ENCODE measurements at regions not wholly inside any gene's neighbourhood (a gene's known extent, or its start where the extent isn't known, plus 50 kb on each side); places are given as distances from the start of the nearest gene placed in this dataset.

GRCh38 chr6:114955363-114955762 lies 612.5 kb upstream of the HS3ST5 start:
- DNase-seq (ENCODE audit: extremely low read depth in 1 of 4, low spot score in 3 of 4), result no peak
- intact Hi-C loops (cut with micrococcal nuclease) (no loop called here), in situ Hi-C loops (cut with MboI) (no loop called here)
- no peak overlapping the region for H3K4me3 ChIP-seq
- no peak for ATAC-seq
- no peak overlapping the region for H2AFZ ChIP-seq (ENCODE audit: low read depth, low read length)
- no peak overlapping the region for H3K9ac ChIP-seq (ENCODE audit: insufficient read depth in 1 of 2, low read depth in 2 of 2, low read length in 2 of 2)
- H3K79me2 ChIP-seq (ENCODE audit: control insufficient read depth, insufficient read depth, low read length), result no peaks in the 10 kb centered on the region
- H3K4me2 ChIP-seq (ENCODE audit: insufficient read depth, low read length), result no peak overlapping the region
- 0% methylated on average over 1 of the region's 1 CpG for WGBS (ENCODE audit: insufficient coverage, low coverage, missing lambda C conversion rate)
- H3K27ac ChIP-seq (ENCODE audit: extremely low read depth, low read depth, low read length), result no peak overlapping the region
- no peaks in the 10 kb centered on the region for H3K27me3 ChIP-seq (ENCODE audit: control insufficient read depth in 2 of 2, insufficient read depth in 2 of 2, low read length in 2 of 2)
- TF ChIP-seq ZNF407 (IDR thresholded peaks at IDR 0.05; ENCODE audit: low read depth), result no peak
- no peak for TF ChIP-seq ZNF263 (CRISPR knock-in tag; IDR thresholded peaks at IDR 0.05; ENCODE audit: borderline replicate concordance)
- TF ChIP-seq ETV5 (CRISPR knock-in tag; IDR thresholded peaks at IDR 0.05; ENCODE audit: low read depth), result no peak
- TF ChIP-seq ZNF124 (CRISPR knock-in tag; IDR thresholded peaks at IDR 0.05), result no peak
- TF ChIP-seq ZNF133 (CRISPR knock-in tag; IDR thresholded peaks at IDR 0.05), result no peak
- no peaks in the 10 kb centered on the region for H4K20me1 ChIP-seq (replicated peaks; ENCODE audit: control insufficient read depth, insufficient read depth, low read length)
- no peaks in the 10 kb centered on the region for H3K36me3 ChIP-seq (ENCODE audit: control insufficient read depth, insufficient read depth, low read length)
- no peaks in the 10 kb centered on the region for H3K4me1 ChIP-seq (replicated peaks in 1 of 2; ENCODE audit: control insufficient read depth in 2 of 2, insufficient read depth in 2 of 2, low read length in 2 of 2)
- no TSS peak for BruUV-seq (replicated peaks)
- H3K9me1 ChIP-seq (ENCODE audit: control insufficient read depth, insufficient read depth, low read length), result no peaks in the 10 kb centered on the region
- ChIA-PET CTCF (ENCODE audit: low intra/inter-chr PET ratio) (no interaction called here), POLR2A (no interaction called here)
- no peak for FAIRE-seq
- no peaks in the 10 kb centered on the region; the same call in 1 of the 2 replicates for H3K9me3 ChIP-seq (replicated peaks; ENCODE audit: control insufficient read depth, insufficient read depth, low read depth, low read length)

Data from K562 (cell line).